CD4-positive, alpha-beta T cell treated with Interleukin-21 for 1 hour (primary cell): ENCODE measurements at regions not wholly inside any gene's neighbourhood (a gene's known extent, or its start where the extent isn't known, plus 50 kb on each side); places are given as distances from the start of the nearest gene placed in this dataset.

Experiments used
- DNase-seq: peaks from one replicate; pipeline ENCODE4 v3.0.0-alpha.2; 2020

GRCh38 chr12:4859478-4860210, 50.1 kb upstream of the KCNA1 start:
- DNase-seq = no peak
